ENCODE measurements at regions not wholly inside any gene's neighbourhood (a gene's known extent, or its start where the extent isn't known, plus 50 kb on each side); places are given as distances from the start of the nearest gene placed in this dataset.

- DNase-seq (ENCODE audit: low spot score), result no peak
Measured at GRCh38 chr1:208634346-208635140, 390.4 kb upstream of the PLXNA2 start.

GRCh38 chr1:208637181-208637580 is 393.0 kb upstream of the PLXNA2 start:
- DNase-seq (ENCODE audit: low spot score) (no peak), FAIRE-seq (no peak)

More at GRCh38 chr1:208634346-208635140, 390.4 kb upstream of the PLXNA2 start:
- no peak for FAIRE-seq

- no peak for FAIRE-seq
Measured at GRCh38 chr1:208639382-208639781, 395.2 kb upstream of the PLXNA2 start.

GRCh38 chr1:208640295-208640694 is 396.1 kb upstream of the PLXNA2 start:
- no peak for DNase-seq (ENCODE audit: low spot score)
- no peak for FAIRE-seq

More at GRCh38 chr1:208639382-208639781, 395.2 kb upstream of the PLXNA2 start:
- no peak for DNase-seq (ENCODE audit: low spot score)

GRCh38 chr1:208641579-208642280 is 397.5 kb upstream of the PLXNA2 start:
- no peak for DNase-seq (ENCODE audit: low spot score)
- no peak for FAIRE-seq

- no peak for FAIRE-seq
- DNase-seq (ENCODE audit: low spot score), result no peak
Measured at GRCh38 chr1:208643005-208643597, 398.9 kb upstream of the PLXNA2 start.

GRCh38 chr1:208644401-208645160 is 400.4 kb upstream of the PLXNA2 start:
- DNase-seq (ENCODE audit: low spot score) (no peak), FAIRE-seq (no peak)

- FAIRE-seq (no peak), DNase-seq (ENCODE audit: low spot score) (no peak)
Measured at GRCh38 chr1:208646431-208646830, 402.2 kb upstream of the PLXNA2 start.

- FAIRE-seq, result no peak
- no peak for DNase-seq (ENCODE audit: low spot score)
Measured at GRCh38 chr1:208648146-208648545, 404.0 kb upstream of the PLXNA2 start.

GRCh38 chr1:208652296-208653160 is 408.3 kb upstream of the PLXNA2 start:
- peak; percentile 66 for DNase-seq (ENCODE audit: low spot score)
- no peak for FAIRE-seq

GRCh38 chr1:208653426-208653825 is 409.2 kb upstream of the PLXNA2 start:
- no peak for FAIRE-seq
- DNase-seq (ENCODE audit: low spot score), result no peak

- FAIRE-seq, result no peak
- peak; percentile 27 for DNase-seq (ENCODE audit: low spot score)
Measured at GRCh38 chr1:208654241-208654640, 410.1 kb upstream of the PLXNA2 start.

- FAIRE-seq, result no peak
Measured at GRCh38 chr1:208665936-208666335, 421.8 kb upstream of the PLXNA2 start.

GRCh38 chr1:208668991-208669390 is 424.8 kb upstream of the PLXNA2 start:
- FAIRE-seq (no peak), DNase-seq (ENCODE audit: low spot score) (peak; percentile 24)

More at GRCh38 chr1:208665936-208666335, 421.8 kb upstream of the PLXNA2 start:
- DNase-seq (ENCODE audit: low spot score), result no peak

- DNase-seq (ENCODE audit: low spot score) (no peak), FAIRE-seq (no peak)
Measured at GRCh38 chr1:208670778-208671177, 426.6 kb upstream of the PLXNA2 start.

- FAIRE-seq (no peak), DNase-seq (ENCODE audit: low spot score) (no peak)
Measured at GRCh38 chr1:208681878-208682663, 437.9 kb upstream of the PLXNA2 start.

GRCh38 chr1:208682664-208683013 is 438.5 kb upstream of the PLXNA2 start:
- FAIRE-seq (no peak), DNase-seq (ENCODE audit: low spot score) (no peak)

- FAIRE-seq (no peak), DNase-seq (ENCODE audit: low spot score) (no peak)
Measured at GRCh38 chr1:208683141-208683540, 439.0 kb upstream of the PLXNA2 start.

GRCh38 chr1:208684192-208684591 is 440.0 kb upstream of the PLXNA2 start:
- no peak for DNase-seq (ENCODE audit: low spot score)
- no peak for FAIRE-seq

GRCh38 chr1:208686592-208686991 is 442.4 kb upstream of the PLXNA2 start:
- FAIRE-seq (no peak), DNase-seq (ENCODE audit: low spot score) (no peak)

All from urothelium cell line (cell line).